CD14-positive monocyte (primary cell): ENCODE measurements at regions not wholly inside any gene's neighbourhood (a gene's known extent, or its start where the extent isn't known, plus 50 kb on each side); places are given as distances from the start of the nearest gene placed in this dataset.

ENCODE experiments used
- DNase-seq, 3 donors: peaks; one replicate each; pipeline ENCODE4 v3.0.0-alpha.2; 2011 to 2022
- H2AFZ ChIP-seq: 2 replicates; pipeline ENCODE4 v1.6.0; 2012; ENCODE audit warnings: mild to moderate bottlenecking, low read depth, low read length, inconsistent platforms; ENCODE audit not compliant: insufficient read depth, poor library complexity, severe bottlenecking
- H3K27ac ChIP-seq, 2 donors: 1 replicate in 1 of 2; 2 replicates in 1 of 2; pipeline ENCODE4 v1.5.1; 2012 to 2013; ENCODE audit warnings: low read length in 2 of 2, control low read depth in 1 of 2, inconsistent platforms in 1 of 2, low read depth in 1 of 2, mild to moderate bottlenecking in 1 of 2
- H3K27me3 ChIP-seq, 2 donors: one replicate each; pipeline versions ENCODE4 v1.6.0 to v1.6.1; 2011 to 2013; ENCODE audit warnings: low read length in 2 of 2; ENCODE audit not compliant: control insufficient read depth in 2 of 2, insufficient read depth in 2 of 2
- H3K36me3 ChIP-seq, 2 donors: replicated peaks in 1 of 2; 1 replicate in 1 of 2; 2 replicates in 1 of 2; pipeline versions ENCODE4 v1.5.1 to v1.6.1; 2012 to 2013; ENCODE audit warnings: low read length in 2 of 2, control low read depth in 1 of 2, inconsistent platforms in 1 of 2, mild to moderate bottlenecking in 1 of 2; ENCODE audit not compliant: insufficient read depth in 2 of 2, control insufficient read depth in 1 of 2
- H3K4me1 ChIP-seq, 2 donors: 1 replicate in 1 of 2; 2 replicates in 1 of 2; pipeline versions ENCODE4 v1.5.1 to v1.6.1; 2012 to 2013; ENCODE audit warnings: low read length in 2 of 2, control low read depth in 1 of 2, inconsistent platforms in 1 of 2, mild to moderate bottlenecking in 1 of 2, moderate library complexity in 1 of 2; ENCODE audit not compliant: insufficient read depth in 2 of 2, control insufficient read depth in 1 of 2
- H3K4me2 ChIP-seq: replicated peaks from 2 replicates; pipeline ENCODE3; 2012; ENCODE audit warnings: low read length, moderate library complexity, mild to moderate bottlenecking; ENCODE audit not compliant: poor library complexity, severe bottlenecking; ENCODE audit errors: extremely low read depth
- H3K4me3 ChIP-seq, 3 experiments: fragments of 200-600 bp in 1 of 3; sonication (generic) in 1 of 3; replicated peaks in 1 of 3; 1 replicate in 2 of 3; 2 replicates in 1 of 3; pipeline ENCODE4 v1.5.1; 2011 to 2013; ENCODE audit warnings: low read length in 3 of 3, mild to moderate bottlenecking in 3 of 3, control low read depth in 2 of 3, low read depth in 2 of 3, inconsistent platforms in 1 of 3, moderate library complexity in 1 of 3
- H3K79me2 ChIP-seq: 2 replicates; pipeline ENCODE4 v1.6.0; 2012; ENCODE audit warnings: mild to moderate bottlenecking, control low read depth, inconsistent platforms, low read length, moderate library complexity; ENCODE audit not compliant: insufficient read depth
- H3K9ac ChIP-seq: 2 replicates; pipeline ENCODE4 v1.6.0; 2017; ENCODE audit warnings: low read length, mild to moderate bottlenecking; ENCODE audit not compliant: insufficient read depth, poor library complexity, severe bottlenecking
- H3K9me3 ChIP-seq, 2 donors: replicated peaks in 1 of 2; 1 replicate in 1 of 2; 2 replicates in 1 of 2; pipeline versions ENCODE4 v1.5.1 to v1.6.1; 2012 to 2013; ENCODE audit warnings: low read length in 2 of 2, control low read depth in 1 of 2; ENCODE audit not compliant: control insufficient read depth in 1 of 2, insufficient read depth in 1 of 2
- H4K20me1 ChIP-seq: 2 replicates; pipeline ENCODE4 v1.6.0; 2012; ENCODE audit warnings: mild to moderate bottlenecking, low read length, control low read depth, moderate library complexity; ENCODE audit not compliant: insufficient read depth
- H3K27ac Mint-ChIP-seq, 7 donors: one replicate each; pipeline ENCODE4 v1.8.0; 2020; ENCODE audit warnings: mild to moderate bottlenecking in 7 of 7, mixed read lengths in 7 of 7, moderate library complexity in 6 of 7, inconsistent platforms in 2 of 7
- H3K27me3 Mint-ChIP-seq, 3 donors: one replicate each; pipeline ENCODE4 v1.8.0; 2021 to 2022; ENCODE audit warnings: low read depth in 3 of 3, mild to moderate bottlenecking in 3 of 3, mixed read lengths in 3 of 3, moderate library complexity in 3 of 3, inconsistent platforms in 1 of 3
- H3K36me3 Mint-ChIP-seq, 2 donors: one replicate each; pipeline ENCODE4 v1.8.0; 2020; ENCODE audit warnings: mixed read lengths in 2 of 2, inconsistent platforms in 1 of 2, mild to moderate bottlenecking in 1 of 2
- H3K4me1 Mint-ChIP-seq: one replicate; pipeline ENCODE4 v1.8.0; 2020; ENCODE audit warnings: mild to moderate bottlenecking, mixed read lengths
- H3K4me3 Mint-ChIP-seq, 2 donors: one replicate each; pipeline ENCODE4 v1.8.0; 2020; ENCODE audit warnings: mild to moderate bottlenecking in 2 of 2, mixed read lengths in 2 of 2, moderate library complexity in 1 of 2
- H3K9me3 Mint-ChIP-seq, 7 donors: one replicate each; pipeline ENCODE4 v1.8.0; 2020 to 2022; ENCODE audit warnings: mixed read lengths in 7 of 7, mild to moderate bottlenecking in 6 of 7, moderate library complexity in 6 of 7, inconsistent platforms in 2 of 7
- CTCF ChIP-seq: fragments of 200-600 bp; IDR thresholded peaks from one replicate; pipeline ENCODE4 v1.8.0; 2022; ENCODE audit warnings: antibody characterized with exemption, mild to moderate bottlenecking
- WGBS: methylation state at CpG from one replicate; pipeline ENCODE4 v1.1.5; 2013; ENCODE audit warnings: missing lambda C conversion rate; ENCODE audit not compliant: insufficient coverage; 5-methylcytosine and 5-hydroxymethylcytosine counted together
- intact Hi-C, 2 donors: fragments of 100-400 bp; cut with micrococcal nuclease; formaldehyde crosslinking; loops; one replicate each; pipeline versions ENCODE4 v1.15.0 to v1.15.1; 2023

DNA sequence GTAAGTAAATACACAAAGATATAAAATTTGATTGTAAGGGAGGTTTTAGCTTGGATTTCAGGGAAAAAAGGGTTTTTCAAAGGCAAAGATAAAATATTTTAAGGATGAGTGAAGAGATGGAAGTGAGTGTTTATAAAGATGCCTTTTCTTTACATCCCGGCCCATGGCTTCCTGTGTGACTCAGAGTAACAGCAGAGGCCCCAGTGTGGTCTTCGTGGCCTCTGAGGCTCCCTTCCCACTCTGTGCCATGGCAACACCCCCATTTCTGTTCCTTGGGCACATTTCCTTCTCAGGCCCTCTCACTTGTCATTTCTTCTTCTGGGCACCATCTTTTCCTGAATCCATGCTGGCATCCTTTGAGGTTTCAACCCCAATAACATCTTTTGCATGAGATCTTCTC, 92.6 kb upstream of the TMEM18 start:
- H3K4me1 Mint-ChIP-seq = no peaks in the 10 kb centered on the region
- no peak overlapping the region for H3K4me3 Mint-ChIP-seq
- intact Hi-C loops = no loop called here
- WGBS = 47% methylated on average over 2 of the region's 2 CpGs
- TF ChIP-seq CTCF = no peak
- Histone ChIP-seq H3K27me3 (no peaks in the 10 kb centered on the region), H4K20me1 (no peaks in the 10 kb centered on the region), H3K27ac (no peak overlapping the region), H3K9me3 (peaks cover 0 to 13% of the 10 kb centered on the region in 2 donors), H3K4me2 (no peak overlapping the region), H3K4me3 (no peak overlapping the region), H3K36me3 (no peaks in the 10 kb centered on the region), H2AFZ (no peak overlapping the region), H3K9ac (no peak overlapping the region), H3K79me2 (no peaks in the 10 kb centered on the region), H3K4me1 (no peaks in the 10 kb centered on the region)
- H3K27ac Mint-ChIP-seq = no peak overlapping the region
- DNase-seq = no peak
- peaks cover 0 to 18% (median 10%) of the 10 kb centered on the region in 7 donors for H3K9me3 Mint-ChIP-seq
- peaks cover 0 to 2% (median 1%) of the 10 kb centered on the region in 3 donors for H3K27me3 Mint-ChIP-seq
- H3K36me3 Mint-ChIP-seq = no peaks in the 10 kb centered on the region

- H3K36me3 Mint-ChIP-seq = no peaks in the 10 kb centered on the region
- peak overlapping the region in 1 of 7 donors; percentile 10 for H3K27ac Mint-ChIP-seq
- no peak for TF ChIP-seq CTCF
- no peaks in the 10 kb centered on the region for H3K79me2 ChIP-seq
- 100% methylated on average over 1 of the region's 10 CpGs for WGBS
- no peak overlapping the region for H3K4me3 Mint-ChIP-seq
- peaks cover 0 to 2% (median 0%) of the 10 kb centered on the region in 3 donors for H3K27me3 Mint-ChIP-seq
- H3K27ac ChIP-seq = no peak overlapping the region
- intact Hi-C loops = no loop called here
- peaks cover 0 to 13% of the 10 kb centered on the region in 2 donors for H3K9me3 ChIP-seq
- no peaks in the 10 kb centered on the region for H3K36me3 ChIP-seq
- H3K4me2 ChIP-seq = no peak overlapping the region
- H3K9me3 Mint-ChIP-seq = peaks cover 0 to 21% (median 10%) of the 10 kb centered on the region in 7 donors
- no peak overlapping the region for H3K9ac ChIP-seq
- no peaks in the 10 kb centered on the region for H3K4me1 ChIP-seq
- no peak overlapping the region for H3K4me3 ChIP-seq
- H3K27me3 ChIP-seq = no peaks in the 10 kb centered on the region
- H3K4me1 Mint-ChIP-seq = no peaks in the 10 kb centered on the region
- no peaks in the 10 kb centered on the region for H4K20me1 ChIP-seq
- H2AFZ ChIP-seq = no peak overlapping the region
- DNase-seq = no peak
Measured at GRCh38 chr2:768451-768850, 91.2 kb upstream of the TMEM18 start.
